ENCODE measurements at regions not wholly inside any gene's neighbourhood (a gene's known extent, or its start where the extent isn't known, plus 50 kb on each side); places are given as distances from the start of the nearest gene placed in this dataset.

DNA sequence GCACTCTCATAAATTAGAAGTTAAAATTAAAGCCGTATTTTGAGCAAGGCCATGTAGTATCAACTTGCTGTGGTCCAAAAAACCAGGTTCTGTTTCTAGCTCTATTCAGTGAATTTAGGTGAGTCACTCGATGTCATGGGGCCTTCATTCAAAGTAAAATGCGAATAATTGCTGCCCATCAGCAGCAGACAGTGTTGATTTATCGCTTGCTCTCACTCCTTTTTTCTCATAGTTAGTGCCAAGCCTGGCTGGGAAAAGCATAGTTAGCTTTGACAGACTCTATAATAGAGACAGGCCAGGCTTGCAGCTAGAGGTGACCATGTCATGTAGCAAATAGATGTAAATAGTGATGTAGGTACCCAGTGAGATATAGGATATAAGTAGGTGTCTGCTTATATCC lies 136.0 kb downstream of the EDN1 start:
- Histone ChIP-seq H3K36me3 (ENCODE audit: insufficient read depth, low read length, poor library complexity, severe bottlenecking) (no peaks in the 10 kb centered on the region), H3K27ac (ENCODE audit: low read depth, low read length, poor library complexity, severe bottlenecking) (no peak overlapping the region), H3K27me3 (replicated peaks; ENCODE audit: insufficient read depth, low read depth, low read length, poor library complexity) (no peaks in the 10 kb centered on the region), H3K4me3 (ENCODE audit: low read depth, low read length, poor library complexity, severe bottlenecking) (no peak overlapping the region), H3K4me1 (ENCODE audit: insufficient read depth, low read length, poor library complexity, severe bottlenecking) (no peaks in the 10 kb centered on the region), H3K9me3 (ENCODE audit: low read depth, low read length, poor library complexity, severe bottlenecking) (no peaks in the 10 kb centered on the region)
- ChIA-PET POLR2A (ENCODE audit: low non-redundant PET) (no interaction called here), CTCF (no interaction called here)
- intact Hi-C loops (cut with micrococcal nuclease; ENCODE audit: unreplicated experiment) = no loop called here
- DNase-seq (ENCODE audit: low spot score) = no peak
- TF ChIP-seq, protein P1, sequence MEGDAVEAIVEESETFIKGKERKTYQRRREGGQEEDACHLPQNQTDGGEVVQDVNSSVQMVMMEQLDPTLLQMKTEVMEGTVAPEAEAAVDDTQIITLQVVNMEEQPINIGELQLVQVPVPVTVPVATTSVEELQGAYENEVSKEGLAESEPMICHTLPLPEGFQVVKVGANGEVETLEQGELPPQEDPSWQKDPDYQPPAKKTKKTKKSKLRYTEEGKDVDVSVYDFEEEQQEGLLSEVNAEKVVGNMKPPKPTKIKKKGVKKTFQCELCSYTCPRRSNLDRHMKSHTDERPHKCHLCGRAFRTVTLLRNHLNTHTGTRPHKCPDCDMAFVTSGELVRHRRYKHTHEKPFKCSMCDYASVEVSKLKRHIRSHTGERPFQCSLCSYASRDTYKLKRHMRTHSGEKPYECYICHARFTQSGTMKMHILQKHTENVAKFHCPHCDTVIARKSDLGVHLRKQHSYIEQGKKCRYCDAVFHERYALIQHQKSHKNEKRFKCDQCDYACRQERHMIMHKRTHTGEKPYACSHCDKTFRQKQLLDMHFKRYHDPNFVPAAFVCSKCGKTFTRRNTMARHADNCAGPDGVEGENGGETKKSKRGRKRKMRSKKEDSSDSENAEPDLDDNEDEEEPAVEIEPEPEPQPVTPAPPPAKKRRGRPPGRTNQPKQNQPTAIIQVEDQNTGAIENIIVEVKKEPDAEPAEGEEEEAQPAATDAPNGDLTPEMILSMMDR (conservative IDR thresholded peaks at IDR 0.05; ENCODE audit: low read depth, low read length) = no peak
- no peak for TF ChIP-seq EZH2 (IDR thresholded peaks at IDR 0.05; ENCODE audit: borderline replicate concordance, low read depth, low read length, poor library complexity, severe bottlenecking)
- no TSS peak for BruUV-seq (replicated peaks)

DNA sequence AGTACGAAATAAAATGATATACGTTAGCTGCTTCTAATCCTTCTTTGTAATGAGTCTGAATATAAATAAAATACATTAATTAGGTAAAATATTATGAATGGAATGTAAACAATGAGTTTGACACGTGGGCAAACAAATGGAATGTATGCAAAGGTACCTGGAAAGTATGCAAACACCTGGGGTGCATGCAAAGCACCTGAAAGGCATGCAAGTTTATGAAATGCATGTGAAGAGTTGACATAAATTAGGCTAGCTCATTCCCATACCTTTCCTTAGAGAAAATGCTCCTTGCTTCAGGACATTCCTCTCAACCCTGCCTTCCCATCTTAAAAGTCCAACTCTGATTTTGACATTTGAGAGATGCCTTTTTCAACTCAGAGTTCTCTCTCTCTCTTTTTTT lies 140.9 kb downstream of the EDN1 start:
- ChIA-PET POLR2A (ENCODE audit: low non-redundant PET) (no interaction called here), CTCF (no interaction called here)
- no peak for DNase-seq (ENCODE audit: low spot score)
- Histone ChIP-seq H3K4me1 (ENCODE audit: insufficient read depth, low read length, poor library complexity, severe bottlenecking) (no peaks in the 10 kb centered on the region), H3K27ac (ENCODE audit: low read depth, low read length, poor library complexity, severe bottlenecking) (no peak overlapping the region), H3K27me3 (replicated peaks; ENCODE audit: insufficient read depth, low read depth, low read length, poor library complexity) (no peaks in the 10 kb centered on the region), H3K4me3 (ENCODE audit: low read depth, low read length, poor library complexity, severe bottlenecking) (no peak overlapping the region), H3K36me3 (ENCODE audit: insufficient read depth, low read length, poor library complexity, severe bottlenecking) (no peaks in the 10 kb centered on the region), H3K9me3 (ENCODE audit: low read depth, low read length, poor library complexity, severe bottlenecking) (no peaks in the 10 kb centered on the region)
- intact Hi-C loops (cut with micrococcal nuclease; ENCODE audit: unreplicated experiment) = no loop called here
- BruUV-seq (replicated peaks) = no TSS peak
- TF ChIP-seq, protein P1 (conservative IDR thresholded peaks at IDR 0.05; ENCODE audit: low read depth, low read length) = no peak
- TF ChIP-seq EZH2 (IDR thresholded peaks at IDR 0.05; ENCODE audit: borderline replicate concordance, low read depth, low read length, poor library complexity, severe bottlenecking) = no peak

DNA sequence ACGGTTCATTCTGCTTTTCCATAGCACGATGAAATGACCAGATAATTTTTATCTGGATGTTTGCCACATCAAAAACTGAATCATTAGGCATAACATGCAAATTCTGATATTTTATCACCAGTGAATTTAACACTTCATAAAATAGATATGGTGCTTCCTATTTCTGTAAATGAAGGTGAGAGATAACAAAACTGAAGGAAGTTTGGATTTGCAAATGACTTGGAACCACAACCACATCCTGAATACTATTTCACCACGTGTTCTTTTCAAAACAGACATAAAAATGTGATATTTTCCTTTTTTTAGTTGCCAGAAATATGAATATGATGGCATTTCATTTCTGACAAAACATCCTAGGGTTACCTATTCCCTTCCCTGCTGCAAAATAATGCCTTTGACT lies 146.1 kb downstream of the EDN1 start:
- peaks cover 9% of the 10 kb centered on the region for H3K27me3 ChIP-seq (replicated peaks; ENCODE audit: insufficient read depth, low read depth, low read length, poor library complexity)
- no peaks in the 10 kb centered on the region for H3K4me1 ChIP-seq (ENCODE audit: insufficient read depth, low read length, poor library complexity, severe bottlenecking)
- POLR2A ChIA-PET (ENCODE audit: low non-redundant PET) = no interaction called here
- no peak overlapping the region for H3K4me3 ChIP-seq (ENCODE audit: low read depth, low read length, poor library complexity, severe bottlenecking)
- no peak overlapping the region for H3K27ac ChIP-seq (ENCODE audit: low read depth, low read length, poor library complexity, severe bottlenecking)
- no peak for DNase-seq (ENCODE audit: low spot score)
- H3K36me3 ChIP-seq (ENCODE audit: insufficient read depth, low read length, poor library complexity, severe bottlenecking) = no peaks in the 10 kb centered on the region
- BruUV-seq (replicated peaks) = no TSS peak
- no peaks in the 10 kb centered on the region for H3K9me3 ChIP-seq (ENCODE audit: low read depth, low read length, poor library complexity, severe bottlenecking)
- intact Hi-C loops (cut with micrococcal nuclease; ENCODE audit: unreplicated experiment) = no loop called here
- CTCF ChIA-PET = no interaction called here
- TF ChIP-seq, protein P1 (conservative IDR thresholded peaks at IDR 0.05; ENCODE audit: low read depth, low read length) = no peak
- no peak for TF ChIP-seq EZH2 (IDR thresholded peaks at IDR 0.05; ENCODE audit: borderline replicate concordance, low read depth, low read length, poor library complexity, severe bottlenecking)
